Stimulated activated naive CD8-positive, alpha-beta T cell treated with anti-CD3 and anti-CD28 coated beads, Interleukin-15, Interleukin-2, amounts not matched to agents 100 U/mL and 50 U/mL, for 24 hours (primary cell): ENCODE measurements at regions not wholly inside any gene's neighbourhood (a gene's known extent, or its start where the extent isn't known, plus 50 kb on each side); places are given as distances from the start of the nearest gene placed in this dataset.

Experiments
- ATAC-seq: fragments of 150-1000 bp; cut with Tn5 transposase; one replicate; pipeline ENCODE4 v1.10.0; 2021
- DNase-seq: peaks from one replicate; pipeline ENCODE4 v3.0.0; 2021

GRCh38 chr4:35975617-35976355 lies 268.5 kb downstream of the ARAP2 start:
- DNase-seq (no peak), ATAC-seq (peak; percentile 95)

GRCh38 chr4:35978551-35978950 lies 265.8 kb downstream of the ARAP2 start:
- DNase-seq: no peak
- no peak for ATAC-seq

- DNase-seq (no peak), ATAC-seq (no peak)
Observed at GRCh38 chr4:35982318-35982717, 262.0 kb downstream of the ARAP2 start.

- DNase-seq: no peak
- no peak for ATAC-seq
Observed at GRCh38 chr4:35986537-35986936, 257.8 kb downstream of the ARAP2 start.

DNA sequence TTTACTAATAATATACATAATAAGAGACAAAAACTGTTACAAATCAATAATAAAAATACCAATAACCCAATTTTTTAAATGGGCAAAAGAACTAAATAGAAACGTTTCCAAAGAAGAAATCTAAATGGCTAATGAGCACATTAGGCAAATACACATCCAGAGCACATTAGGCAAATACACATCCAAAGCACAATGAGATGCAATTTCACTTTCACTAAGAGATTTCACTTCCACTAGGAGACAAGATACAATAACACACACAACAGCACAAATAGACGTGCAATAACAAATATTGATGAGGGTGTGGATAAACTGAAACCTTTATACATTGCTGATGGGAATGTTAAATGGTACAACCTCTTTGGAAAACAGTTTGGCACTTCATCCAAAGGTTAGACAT lies 250.7 kb downstream of the ARAP2 start:
- DNase-seq: no peak
- no peak for ATAC-seq

GRCh38 chr4:36000941-36001557 lies 243.3 kb downstream of the ARAP2 start:
- ATAC-seq (no peak), DNase-seq (no peak)

- ATAC-seq: no peak
- DNase-seq: no peak
Observed at GRCh38 chr4:36003051-36003450, 241.3 kb downstream of the ARAP2 start.

- ATAC-seq (no peak), DNase-seq (no peak)
Observed at GRCh38 chr4:36004204-36004851, 240.0 kb downstream of the ARAP2 start.

GRCh38 chr4:36006226-36006625 lies 238.1 kb downstream of the ARAP2 start:
- no peak for ATAC-seq

DNA sequence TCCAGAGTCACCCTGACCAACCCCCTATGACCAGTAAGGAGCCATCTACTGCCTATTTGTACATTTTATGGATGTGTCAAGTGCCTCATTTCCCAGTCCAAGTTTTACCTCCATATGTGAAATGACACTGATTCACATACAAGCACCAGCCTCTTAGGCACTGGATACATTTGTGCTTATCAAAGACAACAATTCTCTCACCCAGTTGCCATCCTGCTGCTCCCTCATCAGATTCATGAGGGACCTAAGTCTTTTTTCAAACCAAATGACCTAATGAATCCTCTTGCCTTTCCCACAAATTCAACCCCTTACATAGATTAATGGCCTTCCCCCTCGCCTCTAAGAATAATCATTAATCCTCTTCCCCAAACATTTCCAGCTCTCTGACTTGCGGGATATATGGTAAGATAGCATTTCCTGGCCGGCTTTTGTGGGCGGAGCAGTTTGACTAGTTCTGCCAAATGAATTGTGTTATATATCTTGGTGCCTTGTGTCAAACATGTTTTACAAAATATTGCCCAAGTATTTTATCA lies 233.9 kb downstream of the ARAP2 start:
- ATAC-seq (no peak), DNase-seq (no peak)

More at GRCh38 chr4:36006226-36006625, 238.1 kb downstream of the ARAP2 start:
- no peak for DNase-seq

- ATAC-seq: no peak
- no peak for DNase-seq
Observed at GRCh38 chr4:36011381-36011780, 232.9 kb downstream of the ARAP2 start.

GRCh38 chr4:36012503-36012902 lies 231.8 kb downstream of the ARAP2 start:
- ATAC-seq: no peak

GRCh38 chr4:36013206-36013605 lies 231.1 kb downstream of the ARAP2 start:
- ATAC-seq (no peak), DNase-seq (no peak)

More at GRCh38 chr4:36012503-36012902, 231.8 kb downstream of the ARAP2 start:
- no peak for DNase-seq
